ENCODE measurements at regions not wholly inside any gene's neighbourhood (a gene's known extent, or its start where the extent isn't known, plus 50 kb on each side); places are given as distances from the start of the nearest gene placed in this dataset.

DNA sequence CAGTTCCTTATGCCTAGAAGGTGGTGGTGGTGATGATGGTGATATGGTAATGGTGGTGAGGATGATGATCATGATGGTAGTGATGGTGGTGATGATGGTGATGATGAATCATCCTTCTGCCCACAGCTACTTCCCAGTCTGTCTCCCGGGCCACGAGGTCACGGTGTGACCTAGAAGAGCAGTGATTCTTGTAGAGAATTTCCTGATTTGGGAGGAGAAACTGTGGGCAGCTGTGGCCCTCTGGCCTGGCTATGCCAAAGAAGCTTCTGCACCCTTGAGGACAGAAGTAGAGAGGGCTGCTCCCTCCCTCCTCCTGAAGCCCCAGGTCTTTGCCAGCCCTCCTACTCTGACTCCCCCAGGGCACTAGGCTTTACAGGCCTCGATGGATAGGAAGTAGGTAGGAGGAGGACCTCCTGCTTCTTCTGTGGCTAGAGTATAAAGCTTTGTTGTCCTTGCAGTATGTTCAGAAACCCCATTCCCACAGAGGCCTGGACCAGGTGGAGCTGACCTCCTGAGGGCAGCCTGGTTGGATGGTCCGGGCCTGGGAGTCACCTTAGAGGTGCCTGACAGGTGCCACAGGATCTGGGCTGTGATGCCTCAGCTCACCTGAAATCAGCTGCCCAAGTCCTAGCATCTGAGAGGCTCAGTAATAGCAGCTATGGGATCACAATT lies 57.9 kb upstream of the EPAS1 start:
- no peak for DNase-seq

DNA sequence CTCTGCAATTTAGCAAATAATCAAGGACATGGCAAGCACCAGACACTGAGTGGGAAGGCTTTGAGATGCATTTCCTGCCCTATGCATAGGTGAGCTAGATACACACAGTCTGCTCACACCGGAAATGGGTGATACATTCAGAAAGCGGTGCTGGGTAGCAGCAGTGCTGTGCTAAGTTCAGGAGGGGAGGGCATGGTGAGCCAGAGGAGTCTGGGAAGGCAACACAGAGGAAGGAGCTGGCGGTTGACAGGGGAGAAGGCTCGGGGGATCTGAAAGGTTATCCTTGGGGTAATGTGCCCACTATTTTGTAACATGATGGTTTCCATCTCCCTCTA lies 57.4 kb upstream of the EPAS1 start:
- DNase-seq: no peak

DNA sequence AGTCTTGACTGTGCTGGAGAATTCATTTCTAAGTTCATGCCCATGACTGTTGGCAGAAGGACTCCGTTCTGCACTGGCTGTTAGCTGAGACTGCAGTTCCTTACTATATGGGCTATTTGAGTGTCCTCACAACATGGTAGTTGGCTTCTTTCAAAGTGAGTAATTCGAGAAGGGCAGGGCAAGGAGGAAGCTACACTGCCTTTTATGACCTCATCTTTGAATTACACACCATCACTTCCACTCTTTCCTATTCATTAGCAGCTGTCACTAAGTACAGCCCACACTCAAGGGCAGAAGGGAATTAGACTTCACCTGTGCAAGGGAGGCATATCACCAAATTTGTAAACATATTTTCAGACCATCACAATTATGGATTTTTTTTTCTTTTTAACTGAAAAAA lies 55.9 kb upstream of the EPAS1 start:
- peak; percentile 64 for DNase-seq

DNA sequence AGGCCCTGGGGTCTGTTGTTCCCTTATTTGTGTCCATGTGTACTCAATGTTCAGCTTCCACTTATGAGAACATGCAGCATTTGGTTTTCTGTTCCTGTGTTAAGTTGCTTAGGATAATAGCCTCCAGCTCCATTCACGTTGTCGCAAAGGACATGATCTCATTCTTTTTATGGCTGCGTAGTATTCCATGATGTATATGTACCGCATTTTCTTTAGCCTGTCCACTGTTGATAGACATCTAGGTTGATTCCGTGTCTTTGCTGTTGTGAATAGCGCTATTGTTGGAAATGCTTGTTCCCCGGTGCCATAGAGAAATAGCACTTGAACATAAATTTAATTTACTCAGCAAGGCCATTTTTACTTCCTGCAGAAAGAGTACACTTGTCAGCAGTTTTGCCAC lies 51.3 kb upstream of the EPAS1 start:
- DNase-seq: no peak

DNA sequence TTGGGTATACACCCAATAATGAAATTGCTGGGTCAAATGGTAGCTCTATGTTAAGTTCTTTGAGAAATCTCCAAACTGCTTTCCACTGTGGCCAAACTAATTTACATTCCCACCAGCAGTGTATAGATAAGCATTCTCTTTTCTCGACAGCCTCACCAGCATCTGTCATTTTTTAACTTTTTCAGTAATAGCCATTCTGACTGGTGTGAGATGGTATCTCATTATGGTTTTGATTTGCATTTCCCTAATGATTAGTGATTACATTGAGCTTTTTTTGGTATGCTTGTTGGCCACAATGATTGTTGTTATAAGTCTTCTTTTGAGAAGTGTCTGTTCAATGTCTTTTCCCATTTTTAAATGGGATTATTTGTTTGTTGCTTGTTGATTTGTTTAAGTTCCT lies 50.4 kb upstream of the EPAS1 start:
- DNase-seq: no peak
